Endodermal cell (in vitro differentiated cells): ENCODE measurements at regions not wholly inside any gene's neighbourhood (a gene's known extent, or its start where the extent isn't known, plus 50 kb on each side); places are given as distances from the start of the nearest gene placed in this dataset.

Experiments used
- DNase-seq: peaks from one replicate; pipeline ENCODE4 v3.0.0-alpha.2; 2017
- H3K27ac ChIP-seq: 2 replicates; pipeline ENCODE4 v1.5.1; 2013; ENCODE audit warnings: mild to moderate bottlenecking, low read depth, low read length, moderate library complexity
- H3K27me3 ChIP-seq: 2 replicates; pipeline ENCODE4 v1.6.1; 2013; ENCODE audit warnings: mild to moderate bottlenecking, low read length, moderate library complexity; ENCODE audit not compliant: insufficient read depth, control insufficient read depth, poor library complexity, severe bottlenecking
- H3K36me3 ChIP-seq: 2 replicates; pipeline ENCODE4 v1.7.0; 2013; ENCODE audit warnings: mild to moderate bottlenecking, low read length, moderate library complexity; ENCODE audit not compliant: control insufficient read depth, insufficient read depth
- H3K4me1 ChIP-seq: one replicate; pipeline ENCODE4 v1.7.0; 2013; ENCODE audit warnings: low read length; ENCODE audit not compliant: control insufficient read depth, insufficient read depth
- H3K4me3 ChIP-seq: 2 replicates; pipeline ENCODE4 v1.5.1; 2013; ENCODE audit warnings: mild to moderate bottlenecking, low read length, moderate library complexity
- H3K9ac ChIP-seq: 2 replicates; pipeline ENCODE4 v1.6.1; 2013; ENCODE audit warnings: mild to moderate bottlenecking, low read length, moderate library complexity; ENCODE audit not compliant: poor library complexity, severe bottlenecking; ENCODE audit errors: extremely low read depth
- H3K9me3 ChIP-seq: 2 replicates; pipeline ENCODE4 v1.6.1; 2013; ENCODE audit warnings: mild to moderate bottlenecking, low read length, moderate library complexity; ENCODE audit not compliant: control insufficient read depth
- H3K27ac Mint-ChIP-seq: 2 replicates; pipeline ENCODE4 v1.8.0; 2020; ENCODE audit warnings: mixed read lengths
- H3K27me3 Mint-ChIP-seq: 2 replicates; pipeline ENCODE4 v1.8.0; 2021; ENCODE audit warnings: mild to moderate bottlenecking, mixed read lengths; ENCODE audit not compliant: insufficient read depth
- H3K36me3 Mint-ChIP-seq: 2 replicates; pipeline ENCODE4 v1.8.0; 2020; ENCODE audit warnings: low read depth, mixed read lengths
- H3K4me1 Mint-ChIP-seq: 2 replicates; pipeline ENCODE4 v1.8.0; 2020; ENCODE audit warnings: mixed read lengths
- H3K4me3 Mint-ChIP-seq: 2 replicates; pipeline ENCODE4 v1.8.0; 2020; ENCODE audit warnings: mild to moderate bottlenecking, moderate library complexity, mixed read lengths
- H3K9me3 Mint-ChIP-seq: 2 replicates; pipeline ENCODE4 v1.8.0; 2020; ENCODE audit warnings: mild to moderate bottlenecking, mixed read lengths
- CTCF ChIP-seq: fragments of 200-600 bp; sonication (generic); conservative IDR thresholded peaks from 2 replicates; pipeline ENCODE4 v1.5.0; 2021; ENCODE audit warnings: antibody characterized with exemption, mild to moderate bottlenecking
- WGBS, 2 experiments: methylation state at CpG; one replicate each; pipeline versions ENCODE4 v1.1.5 to v1.1.7; 2013; ENCODE audit warnings: missing lambda C conversion rate in 2 of 2, mixed read lengths in 1 of 2; ENCODE audit not compliant: insufficient coverage in 1 of 2, insufficient read length in 1 of 2; 5-methylcytosine and 5-hydroxymethylcytosine counted together

GRCh38 chr5:123906698-123907295, 394.8 kb downstream of the CSNK1G3 start:
- DNase-seq: no peak
- WGBS, 2 experiments: 94% methylated on average over 2 to 4 of the region's 4 CpGs
- H3K4me3 Mint-ChIP-seq: no peak overlapping the region

GRCh38 chr5:123885081-123885480, 373.1 kb downstream of the CSNK1G3 start:
- no peak for TF ChIP-seq CTCF
- 75 to 96% methylated on average over 1 of the region's 1 CpG for WGBS, 2 experiments
- Mint-ChIP-seq H3K27me3 (no peaks in the 10 kb centered on the region), H3K36me3 (no peaks in the 10 kb centered on the region), H3K4me3 (no peak overlapping the region), H3K4me1 (peaks cover 13% of the 10 kb centered on the region), H3K9me3 (peaks cover 7% of the 10 kb centered on the region), H3K27ac (no peak overlapping the region)
- H3K4me1 ChIP-seq: peaks cover 6% of the 10 kb centered on the region
- no peaks in the 10 kb centered on the region for H3K9me3 ChIP-seq
- no peak for DNase-seq
- H3K9ac ChIP-seq: no peak overlapping the region
- H3K27me3 ChIP-seq: no peaks in the 10 kb centered on the region
- H3K27ac ChIP-seq: no peak overlapping the region
- H3K36me3 ChIP-seq: no peaks in the 10 kb centered on the region
- no peak overlapping the region for H3K4me3 ChIP-seq

More at GRCh38 chr5:123906698-123907295, 394.8 kb downstream of the CSNK1G3 start:
- Histone ChIP-seq H3K36me3 (no peaks in the 10 kb centered on the region), H3K4me1 (no peaks in the 10 kb centered on the region), H3K9ac (no peak overlapping the region), H3K27me3 (no peaks in the 10 kb centered on the region), H3K27ac (no peak overlapping the region), H3K4me3 (no peak overlapping the region), H3K9me3 (no peaks in the 10 kb centered on the region)
- Mint-ChIP-seq H3K27me3 (no peaks in the 10 kb centered on the region), H3K27ac (no peak overlapping the region), H3K9me3 (no peaks in the 10 kb centered on the region), H3K36me3 (no peaks in the 10 kb centered on the region), H3K4me1 (no peaks in the 10 kb centered on the region)
- no peak for TF ChIP-seq CTCF

- no peak for TF ChIP-seq CTCF
- H3K27ac Mint-ChIP-seq: no peak overlapping the region
- peaks cover 7% of the 10 kb centered on the region for H3K9me3 Mint-ChIP-seq
- no peak for DNase-seq
- no peaks in the 10 kb centered on the region for H3K36me3 ChIP-seq
- H3K4me3 ChIP-seq: no peak overlapping the region
- H3K4me3 Mint-ChIP-seq: no peak overlapping the region
- H3K9ac ChIP-seq: no peak overlapping the region
- H3K27ac ChIP-seq: no peak overlapping the region
- peaks cover 3% of the 10 kb centered on the region for H3K4me1 ChIP-seq
- H3K9me3 ChIP-seq: no peaks in the 10 kb centered on the region
- no peaks in the 10 kb centered on the region for H3K27me3 Mint-ChIP-seq
- H3K4me1 Mint-ChIP-seq: peaks cover 21% of the 10 kb centered on the region
- WGBS, 2 experiments: 59% methylated on average over 2 of the region's 2 CpGs; no CpG with 5 or more reads in 1 of the 2 experiments
- no peaks in the 10 kb centered on the region for H3K27me3 ChIP-seq
- H3K36me3 Mint-ChIP-seq: no peaks in the 10 kb centered on the region
Measured at GRCh38 chr5:123882965-123883345, 371.0 kb downstream of the CSNK1G3 start.
